SU-DHL-6 (cell line): ENCODE measurements at regions not wholly inside any gene's neighbourhood (a gene's known extent, or its start where the extent isn't known, plus 50 kb on each side); places are given as distances from the start of the nearest gene placed in this dataset.

Experiments
- H2AFZ ChIP-seq: fragments of 200-600 bp; sonication (generic); 2 replicates; pipeline ENCODE4 v1.6.1; 2014; ENCODE audit warnings: low read depth, mild to moderate bottlenecking, moderate library complexity, mixed read lengths, antibody characterized with exemption, low read length; ENCODE audit not compliant: severe bottlenecking
- H3F3A ChIP-seq: fragments of 200-600 bp; shearing (Covaris generic); 2 replicates; pipeline ENCODE4 v1.6.0; 2016; ENCODE audit warnings: antibody characterized with exemption, mild to moderate bottlenecking; ENCODE audit not compliant: insufficient read depth
- H3K27ac ChIP-seq: fragments of 200-600 bp; sonication (generic); 2 replicates; pipeline ENCODE4 v1.5.1; 2016; ENCODE audit warnings: low read depth, mild to moderate bottlenecking, low read length, moderate library complexity, mixed read lengths
- H3K27me3 ChIP-seq: fragments of 200-600 bp; sonication (generic), shearing (Covaris generic); 2 replicates; pipeline ENCODE4 v1.6.0; 2014; ENCODE audit warnings: mild to moderate bottlenecking, low read length
- H3K36me3 ChIP-seq: fragments of 200-600 bp; sonication (generic); 2 replicates; pipeline ENCODE4 v1.6.1; 2014; ENCODE audit warnings: mild to moderate bottlenecking, low read length, mixed read lengths
- H3K4me2 ChIP-seq: fragments of 300-600, 200-600 bp; shearing (Covaris generic), sonication (generic); 2 replicates; pipeline ENCODE4 v1.6.0; 2014; ENCODE audit warnings: low read length, low read depth, mild to moderate bottlenecking; ENCODE audit not compliant: poor library complexity, severe bottlenecking
- H3K4me3 ChIP-seq: fragments of 200-600 bp; sonication (generic); 2 replicates; pipeline ENCODE4 v1.5.1; 2014; ENCODE audit warnings: antibody characterized with exemption, low read length, mild to moderate bottlenecking, mixed read lengths; ENCODE audit not compliant: insufficient read depth, poor library complexity, severe bottlenecking
- H3K79me2 ChIP-seq: fragments of 200-600 bp; sonication (generic); 2 replicates; pipeline ENCODE4 v1.6.1; 2014; ENCODE audit warnings: mild to moderate bottlenecking, low read length, moderate library complexity; ENCODE audit not compliant: insufficient read depth
- H3K9ac ChIP-seq: fragments of 200-600 bp; sonication (generic); 2 replicates; pipeline ENCODE4 v1.7.0; 2014; ENCODE audit warnings: mild to moderate bottlenecking, low read length
- H3K9me2 ChIP-seq: fragments of 200-600 bp; sonication (generic); replicated peaks from 2 replicates; pipeline ENCODE4 v1.6.1; 2014; ENCODE audit warnings: low read length; ENCODE audit not compliant: insufficient read depth
- H3K9me3 ChIP-seq: fragments of 200-600 bp; sonication (generic); 2 replicates; pipeline ENCODE4 v1.6.1; 2014; ENCODE audit warnings: low read length, mixed read lengths; ENCODE audit not compliant: insufficient read depth
- H4K20me1 ChIP-seq: fragments of 200-600 bp; sonication (generic); 2 replicates; pipeline ENCODE4 v1.6.1; 2014; ENCODE audit warnings: low read depth, mild to moderate bottlenecking, antibody characterized with exemption, low read length, moderate library complexity, mixed read lengths
- CTCF ChIP-seq: fragments of 200-600 bp; sonication (generic); IDR thresholded peaks from one replicate; pipeline ENCODE4 v1.5.1; 2017; ENCODE audit warnings: antibody characterized with exemption, mild to moderate bottlenecking, low read length, moderate library complexity; ENCODE audit not compliant: insufficient read depth, poor library complexity, severe bottlenecking
- EZH2phosphoT487 ChIP-seq: fragments of 200-600 bp; sonication (generic), shearing (Covaris generic); conservative IDR thresholded peaks from 2 replicates; pipeline ENCODE4 v1.6.1; 2018; ENCODE audit warnings: mild to moderate bottlenecking, antibody characterized with exemption, low read length, moderate library complexity, mixed read lengths

GRCh38 chr9:87016681-87017080, 69.4 kb upstream of the GAS1 start:
- Histone ChIP-seq H3K36me3 (no peaks in the 10 kb centered on the region), H3K9me3 (no peaks in the 10 kb centered on the region), H3K4me3 (no peak overlapping the region), H3K9ac (no peak overlapping the region), H3K9me2 (no peaks in the 10 kb centered on the region), H3K27ac (no peak overlapping the region), H4K20me1 (no peaks in the 10 kb centered on the region), H3K79me2 (no peaks in the 10 kb centered on the region), H3K4me2 (no peak overlapping the region), H3K27me3 (no peaks in the 10 kb centered on the region), H3F3A (no peaks in the 10 kb centered on the region), H2AFZ (no peak overlapping the region)
- TF ChIP-seq CTCF (no peak), EZH2phosphoT487 (no peak)

- no peak overlapping the region for H3K4me2 ChIP-seq
- no peak overlapping the region for H3K4me3 ChIP-seq
- no peaks in the 10 kb centered on the region for H3K79me2 ChIP-seq
- H2AFZ ChIP-seq, result no peak overlapping the region
- H3K9me3 ChIP-seq, result no peaks in the 10 kb centered on the region
- no peaks in the 10 kb centered on the region for H3K36me3 ChIP-seq
- H3K27ac ChIP-seq, result no peak overlapping the region
- no peaks in the 10 kb centered on the region for H3F3A ChIP-seq
- no peak overlapping the region for H3K9ac ChIP-seq
- H4K20me1 ChIP-seq, result no peaks in the 10 kb centered on the region
- TF ChIP-seq CTCF (no peak), EZH2phosphoT487 (no peak)
- H3K9me2 ChIP-seq, result no peaks in the 10 kb centered on the region
- no peaks in the 10 kb centered on the region for H3K27me3 ChIP-seq
These were observed 73.1 kb upstream of the GAS1 start for GRCh38 chr9:87020169-87020950.

GRCh38 chr9:87022178-87022577, 74.9 kb upstream of the GAS1 start:
- H3K4me2 ChIP-seq, result no peak overlapping the region
- H3K36me3 ChIP-seq, result no peaks in the 10 kb centered on the region
- TF ChIP-seq CTCF, result no peak
- no peak for TF ChIP-seq EZH2phosphoT487
- no peaks in the 10 kb centered on the region for H3K27me3 ChIP-seq
- no peak overlapping the region for H3K27ac ChIP-seq
- H3K4me3 ChIP-seq, result no peak overlapping the region
- no peaks in the 10 kb centered on the region for H3F3A ChIP-seq
- no peaks in the 10 kb centered on the region for H3K79me2 ChIP-seq
- no peaks in the 10 kb centered on the region for H3K9me2 ChIP-seq
- no peak overlapping the region for H3K9ac ChIP-seq
- H3K9me3 ChIP-seq, result no peaks in the 10 kb centered on the region
- H2AFZ ChIP-seq, result no peak overlapping the region
- H4K20me1 ChIP-seq, result no peaks in the 10 kb centered on the region
